Lower leg skin (tissue), 3 donors: ENCODE measurements at regions not wholly inside any gene's neighbourhood (a gene's known extent, or its start where the extent isn't known, plus 50 kb on each side); places are given as distances from the start of the nearest gene placed in this dataset.

Experiments used
- CTCF ChIP-seq, 3 donors: fragments of 450-650 bp; IDR thresholded peaks; one replicate each; pipeline ENCODE4 v1.5.1; 2016; ENCODE audit warnings: antibody characterized with exemption in 3 of 3, mild to moderate bottlenecking in 3 of 3, moderate library complexity in 2 of 3
- POLR2A ChIP-seq, 2 donors: fragments of 450-650 bp; IDR thresholded peaks; one replicate each; pipeline ENCODE4 v1.6.1; 2016 to 2017; ENCODE audit warnings: antibody characterized with exemption in 2 of 2, mild to moderate bottlenecking in 1 of 2, moderate library complexity in 1 of 2

GRCh38 chr18:6521803-6522418, 107.2 kb upstream of the L3MBTL4 start:
- TF ChIP-seq CTCF (IDR thresholded peaks at IDR 0.05), result no peak
- no peak for TF ChIP-seq POLR2A (IDR thresholded peaks at IDR 0.05)
